GM21381 (cell line): ENCODE measurements at regions not wholly inside any gene's neighbourhood (a gene's known extent, or its start where the extent isn't known, plus 50 kb on each side); places are given as distances from the start of the nearest gene placed in this dataset.
"Not testable (repeated sequence)": the region's sequence is repeated elsewhere in the genome, so short reads cannot be mapped to it uniquely, and the experiment has no call there.

ENCODE experiments used
- ATAC-seq: cut with Tn5 transposase; IDR thresholded peaks from one replicate; pipeline ENCODE4 v1.9.1; 2021; ENCODE audit warnings: mild to moderate bottlenecking, moderate library complexity; ENCODE audit not compliant: unreplicated experiment

DNA sequence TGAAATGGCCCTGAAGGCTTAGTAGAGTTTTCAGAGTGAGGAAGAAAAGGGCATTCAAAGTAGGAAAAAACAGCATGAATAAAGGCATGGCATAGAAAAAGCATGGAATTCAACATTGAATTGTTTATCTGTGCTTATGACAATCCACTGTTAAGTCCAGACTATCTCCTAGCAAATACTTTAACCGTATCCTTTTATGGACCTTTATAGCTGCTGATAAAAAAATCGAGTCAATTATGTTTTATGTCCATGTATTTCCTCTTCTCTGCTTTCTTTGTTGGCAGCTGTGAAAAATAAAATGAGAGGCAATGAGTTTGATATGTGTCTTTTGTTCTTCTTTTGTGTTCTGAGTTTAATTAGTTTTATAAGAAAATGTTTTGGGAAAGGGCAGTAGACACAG is 70.4 kb downstream of the TDRD15 start:
- no peak for ATAC-seq

DNA sequence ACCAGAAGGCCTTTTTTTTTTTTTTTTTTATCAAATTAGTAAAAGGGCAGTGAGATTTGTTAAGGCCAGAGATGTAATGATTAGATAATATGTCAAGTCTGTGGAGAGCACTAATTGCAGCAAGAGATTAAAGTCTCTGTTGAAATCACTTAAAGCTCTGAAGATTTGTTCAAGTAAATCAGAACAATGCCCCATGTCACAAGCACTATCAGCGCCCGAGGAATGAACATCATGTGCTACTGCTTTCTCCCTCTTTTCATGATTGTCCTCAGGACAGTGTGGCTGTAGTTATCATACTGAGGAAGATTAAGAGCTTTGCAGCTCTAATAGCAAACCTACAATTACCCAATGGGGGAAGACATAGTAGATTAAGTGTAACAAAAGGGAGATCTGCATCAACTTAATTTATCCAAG is 71.1 kb downstream of the TDRD15 start:
- ATAC-seq: no peak

DNA sequence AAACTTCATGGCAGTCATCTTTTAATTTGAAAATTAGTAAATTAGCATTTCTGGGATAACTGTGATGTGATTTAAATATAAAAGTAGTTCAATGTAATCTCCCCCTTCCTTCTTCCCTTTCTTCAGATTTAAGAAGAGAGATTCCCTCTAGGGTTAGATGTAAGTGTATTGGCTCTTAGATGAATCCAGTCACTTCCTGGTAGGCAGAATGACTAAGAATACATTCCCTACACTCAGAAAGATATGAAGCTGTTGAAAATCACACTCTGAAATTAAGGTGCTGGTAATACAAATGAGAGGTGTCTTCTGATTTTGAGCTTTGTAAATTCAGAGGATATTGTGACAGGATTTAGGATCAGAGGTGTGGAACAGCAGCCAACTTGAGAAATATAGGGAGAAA is 71.6 kb downstream of the TDRD15 start:
- ATAC-seq: no peak

DNA sequence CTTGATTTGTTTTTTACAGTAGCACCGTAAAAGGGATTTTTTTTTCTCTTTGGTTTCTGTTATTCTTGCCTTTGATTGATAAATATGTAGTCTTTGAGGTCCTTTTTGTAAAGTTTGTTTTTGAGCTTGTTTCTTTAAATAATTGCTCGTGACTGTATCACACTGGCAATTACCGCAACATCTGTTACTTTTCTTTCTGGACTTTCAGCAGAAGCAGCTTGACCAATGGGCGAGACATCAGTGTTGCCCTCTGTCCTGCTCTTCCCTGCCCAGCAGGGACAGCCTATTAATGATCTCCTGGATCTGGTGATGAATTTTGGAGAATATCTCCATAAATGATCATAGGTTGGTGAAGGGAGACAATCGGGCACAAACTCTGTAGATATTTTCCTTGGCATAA is 74.9 kb downstream of the TDRD15 start:
- no peak for ATAC-seq

DNA sequence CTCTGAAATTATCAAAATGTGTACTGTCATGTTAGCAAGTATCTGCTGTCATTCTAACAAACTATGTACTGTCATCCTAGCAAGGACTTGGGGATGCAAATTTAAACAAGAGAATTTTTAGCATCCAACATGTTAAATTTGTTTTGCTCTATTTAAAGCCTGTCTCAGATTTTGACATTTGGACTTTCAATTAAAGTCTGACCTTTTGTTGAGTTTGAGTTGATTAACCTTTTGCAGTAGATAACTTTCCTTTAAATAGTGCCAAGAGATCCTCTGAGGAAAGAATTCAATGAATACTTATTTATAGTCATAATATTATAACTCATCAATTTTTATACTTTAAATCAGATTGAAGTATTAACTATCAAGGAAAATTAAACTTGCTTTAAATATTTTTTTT is 80.2 kb downstream of the TDRD15 start:
- ATAC-seq: no peak

- not testable (repeated sequence) for ATAC-seq
Measured at GRCh38 chr2:21214085-21214484, 90.3 kb downstream of the TDRD15 start.

GRCh38 chr2:21217442-21217841 is 93.7 kb downstream of the TDRD15 start:
- ATAC-seq: no peak

- no peak for ATAC-seq
Measured at GRCh38 chr2:21220930-21221329, 97.2 kb downstream of the TDRD15 start.

DNA sequence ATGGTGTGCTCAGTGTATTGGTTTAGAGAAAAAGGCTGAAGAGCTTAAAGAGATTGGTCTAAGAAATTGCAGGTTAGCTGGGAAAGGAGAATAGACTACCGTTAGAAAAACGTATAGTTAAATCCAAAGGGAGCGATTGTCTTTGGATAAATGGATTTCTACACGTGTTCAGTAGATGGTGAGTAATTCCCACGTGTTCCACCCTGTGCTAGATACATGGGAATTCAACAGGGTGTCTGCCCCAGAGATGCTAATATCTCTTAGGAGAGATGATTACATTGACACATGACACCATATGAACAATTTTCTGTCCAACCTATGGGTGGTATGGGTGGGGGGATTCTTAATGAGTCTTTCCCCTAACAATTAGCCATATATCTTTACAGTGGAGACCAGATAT is 99.8 kb downstream of the TDRD15 start:
- ATAC-seq: no peak

GRCh38 chr2:21228041-21228895 is 104.5 kb downstream of the TDRD15 start:
- no peak for ATAC-seq

DNA sequence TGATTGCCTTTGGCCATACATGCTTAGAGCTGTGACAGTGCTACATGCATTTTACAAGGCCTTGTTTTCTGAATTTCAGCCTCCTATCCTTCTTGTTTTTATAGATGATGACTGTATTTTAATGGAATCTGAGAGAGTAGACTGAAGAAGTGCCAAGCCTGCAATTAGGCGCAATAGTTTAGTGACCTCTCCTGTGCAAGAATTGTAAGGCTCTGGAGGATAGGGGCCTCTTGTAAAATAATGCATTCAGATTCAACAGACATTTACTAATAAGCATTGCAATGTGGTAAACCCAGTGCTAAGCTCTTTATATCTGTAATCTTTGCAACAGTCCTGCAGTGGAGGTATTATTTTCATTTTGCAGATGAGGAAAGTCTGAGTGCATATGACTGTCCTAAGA is 105.5 kb downstream of the TDRD15 start:
- ATAC-seq: no peak

DNA sequence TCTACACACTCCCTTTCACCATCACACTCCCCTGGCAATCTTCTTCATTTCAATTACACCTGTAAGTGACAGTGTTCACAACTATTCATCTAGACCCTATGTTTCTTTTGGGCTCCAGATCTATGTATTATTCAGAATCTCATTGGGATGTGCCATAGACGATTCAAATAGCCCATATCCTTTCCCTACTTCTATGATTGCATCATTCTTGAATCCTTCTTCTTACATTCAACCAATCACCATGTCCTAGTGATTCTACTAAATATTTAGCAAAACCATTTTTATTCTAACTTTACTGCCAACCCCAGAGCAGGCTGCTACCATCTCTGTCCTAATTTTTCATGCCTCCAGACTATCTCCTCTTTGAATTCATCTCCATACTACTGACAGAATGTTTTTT is 106.4 kb downstream of the TDRD15 start:
- no peak for ATAC-seq

GRCh38 chr2:21231985-21232384 is 108.2 kb downstream of the TDRD15 start:
- no peak for ATAC-seq

- ATAC-seq: no peak
Measured at GRCh38 chr2:21233194-21233593, 109.4 kb downstream of the TDRD15 start.

GRCh38 chr2:21234001-21234400 is 110.2 kb downstream of the TDRD15 start:
- ATAC-seq: no peak

GRCh38 chr2:21234464-21235120 is 110.8 kb downstream of the TDRD15 start:
- no peak for ATAC-seq

DNA sequence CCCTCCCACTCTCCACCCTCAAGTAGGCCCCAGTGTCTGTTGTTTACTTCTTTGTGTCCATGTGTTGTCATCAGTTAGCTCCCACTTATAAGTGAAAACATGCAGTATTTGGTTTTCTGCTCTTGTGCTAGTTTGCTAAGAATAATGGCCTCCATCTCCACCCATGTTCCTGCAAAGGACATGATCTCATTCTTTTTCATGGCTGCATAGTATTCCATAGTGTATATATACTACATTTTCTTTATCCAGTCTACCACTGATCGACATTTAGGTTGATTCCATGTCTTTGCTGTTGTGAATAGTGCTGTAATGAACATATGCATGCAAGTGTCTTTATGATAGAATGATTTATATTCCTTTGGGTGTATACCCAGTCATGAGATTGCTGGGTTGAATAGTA is 116.0 kb downstream of the TDRD15 start:
- ATAC-seq: not testable (repeated sequence)

DNA sequence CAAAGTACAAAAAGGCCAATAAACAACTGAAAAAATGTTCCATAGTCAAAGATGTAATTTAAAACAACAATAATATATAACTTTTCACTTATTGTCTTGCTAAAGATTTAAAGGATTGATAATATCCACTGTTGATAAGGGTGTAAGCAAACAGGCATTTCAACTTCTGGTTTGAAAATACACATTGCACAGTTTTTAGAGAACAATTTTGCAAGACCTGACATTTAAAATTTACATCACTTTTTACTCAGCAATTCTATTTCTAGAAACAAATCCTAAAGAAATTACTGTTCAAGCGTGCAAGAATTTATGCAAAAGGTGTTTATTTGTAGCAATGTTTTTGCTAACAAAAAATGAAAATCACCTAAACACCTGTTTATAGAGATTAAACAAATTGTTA is 120.4 kb downstream of the TDRD15 start:
- no peak for ATAC-seq

DNA sequence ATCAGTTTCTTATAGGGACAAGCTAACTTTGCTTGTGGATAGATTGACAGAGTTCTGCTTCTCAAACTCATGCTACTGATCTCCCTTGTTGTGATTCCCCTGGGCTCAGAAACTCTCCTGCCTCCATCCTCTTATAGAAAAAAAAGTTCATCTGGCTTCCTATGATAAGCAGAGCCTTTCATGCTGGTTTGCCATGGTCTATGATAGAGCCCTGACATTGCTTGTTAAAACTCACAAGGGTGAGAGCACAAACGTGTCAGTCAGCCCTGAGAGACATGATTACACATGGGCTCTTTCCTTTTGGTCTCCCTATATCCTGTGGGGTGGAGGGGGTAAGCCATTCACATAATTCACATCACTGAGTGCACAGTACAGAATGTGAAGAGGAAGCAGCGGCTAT is 121.8 kb downstream of the TDRD15 start:
- ATAC-seq: no peak

DNA sequence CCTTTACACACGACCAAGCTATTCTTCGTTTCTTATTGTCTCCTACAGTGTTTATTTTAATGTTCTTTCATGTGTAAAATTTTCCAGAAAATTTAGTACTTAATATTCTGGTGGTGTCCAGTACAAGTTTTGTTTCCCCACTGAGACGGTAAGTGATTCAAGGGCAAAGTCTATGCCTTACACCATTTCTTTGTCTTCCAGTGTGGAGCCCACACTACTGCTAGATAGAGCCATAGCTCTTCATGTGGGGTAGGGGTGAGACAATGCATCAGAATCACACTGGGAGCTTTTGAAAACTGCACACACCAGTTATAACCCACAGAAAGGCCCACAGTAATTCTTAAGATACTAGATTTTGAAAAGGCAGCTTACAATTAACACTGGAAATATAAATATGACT is 125.6 kb downstream of the TDRD15 start:
- ATAC-seq: no peak

GRCh38 chr2:21250673-21251072 is 126.9 kb downstream of the TDRD15 start:
- no peak for ATAC-seq

GRCh38 chr2:21251216-21251980 is 127.6 kb downstream of the TDRD15 start:
- no peak for ATAC-seq
